WTC11 (cell line): ENCODE measurements at regions not wholly inside any gene's neighbourhood (a gene's known extent, or its start where the extent isn't known, plus 50 kb on each side); places are given as distances from the start of the nearest gene placed in this dataset.

ENCODE experiments used
- CBFB ChIP-seq: sonication (generic); formaldehyde crosslinking; IDR thresholded peaks from 2 replicates; pipeline ENCODE4 v1.8.1; 2022; ENCODE audit warnings: mild to moderate bottlenecking, low read depth, missing genetic modification reagents
- CTCF ChIP-seq: fragments of 200-600 bp; IDR thresholded peaks from 2 replicates; pipeline ENCODE4 v1.8.0; 2022; ENCODE audit warnings: antibody characterized with exemption
- ESRRA ChIP-seq: sonication (generic); formaldehyde crosslinking; IDR thresholded peaks from 2 replicates; pipeline ENCODE4 v1.8.1; 2022; ENCODE audit warnings: mild to moderate bottlenecking, missing genetic modification reagents, borderline replicate concordance
- JUN ChIP-seq: sonication (generic); formaldehyde crosslinking; IDR thresholded peaks from 2 replicates; pipeline ENCODE4 v1.8.0; 2023; ENCODE audit warnings: mild to moderate bottlenecking, missing genetic modification reagents
- NFE2L1 ChIP-seq: sonication (generic); formaldehyde crosslinking; IDR thresholded peaks from 2 replicates; pipeline ENCODE4 v1.8.1; 2023; ENCODE audit warnings: missing genetic modification reagents
- OVOL2 ChIP-seq: fragments of 250-450 bp; sonication (Bioruptor Pico); IDR thresholded peaks from 2 replicates; pipeline ENCODE4 v1.9.0; 2021; ENCODE audit warnings: mild to moderate bottlenecking, borderline replicate concordance
- SMAD3 ChIP-seq: sonication (generic); formaldehyde crosslinking; IDR thresholded peaks from 2 replicates; pipeline ENCODE4 v1.8.0; 2022; ENCODE audit warnings: missing genetic modification reagents, mild to moderate bottlenecking, borderline replicate concordance
- SP1 ChIP-seq: sonication (generic); formaldehyde crosslinking; conservative IDR thresholded peaks from 2 replicates; pipeline ENCODE4 v1.8.1; 2022; ENCODE audit warnings: missing genetic modification reagents
- TP53 ChIP-seq: sonication (generic); formaldehyde crosslinking; IDR thresholded peaks from 2 replicates; pipeline ENCODE4 v1.8.1; 2023; ENCODE audit warnings: mild to moderate bottlenecking, missing genetic modification reagents
- USF1 ChIP-seq: sonication (generic); formaldehyde crosslinking; IDR thresholded peaks from 2 replicates; pipeline ENCODE4 v1.8.0; 2022; ENCODE audit warnings: mild to moderate bottlenecking, missing genetic modification reagents
- ZBTB21 ChIP-seq: sonication (generic); formaldehyde crosslinking; IDR thresholded peaks from 2 replicates; pipeline ENCODE4 v1.8.1; 2023; ENCODE audit warnings: mild to moderate bottlenecking, missing genetic modification reagents, borderline replicate concordance
- ZNF121 ChIP-seq: sonication (generic); formaldehyde crosslinking; IDR thresholded peaks from 2 replicates; pipeline ENCODE4 v1.8.0; 2023; ENCODE audit warnings: missing genetic modification reagents
- ZSCAN18 ChIP-seq: fragments of 250-450 bp; sonication (Bioruptor Pico); IDR thresholded peaks from 2 replicates; pipeline ENCODE4 v2.1.2; 2022; ENCODE audit warnings: mild to moderate bottlenecking, moderate library complexity

GRCh38 chr5:116372931-116373597 lies 201.6 kb downstream of the SEMA6A start:
- TF ChIP-seq JUN (no peak), USF1 (no peak), ZBTB21 (CRISPR knock-in tag) (no peak), SMAD3 (CRISPR knock-in tag) (no peak), CTCF (no peak), TP53 (CRISPR knock-in tag) (no peak), SP1 (CRISPR knock-in tag) (no peak), ZSCAN18 (no peak), NFE2L1 (no peak), ESRRA (CRISPR knock-in tag) (no peak), ZNF121 (CRISPR knock-in tag) (no peak), OVOL2 (no peak), CBFB (CRISPR knock-in tag) (no peak)
